Stimulated activated CD4-positive, alpha-beta T cell treated with anti-CD3 and anti-CD28 coated beads, Interleukin-4, amount 100 ng/mL, for 24 hours (primary cell): ENCODE measurements at regions not wholly inside any gene's neighbourhood (a gene's known extent, or its start where the extent isn't known, plus 50 kb on each side); places are given as distances from the start of the nearest gene placed in this dataset.

ENCODE experiments used
- DNase-seq: peaks from one replicate; pipeline ENCODE4 v3.0.0-alpha.2; 2020

DNA sequence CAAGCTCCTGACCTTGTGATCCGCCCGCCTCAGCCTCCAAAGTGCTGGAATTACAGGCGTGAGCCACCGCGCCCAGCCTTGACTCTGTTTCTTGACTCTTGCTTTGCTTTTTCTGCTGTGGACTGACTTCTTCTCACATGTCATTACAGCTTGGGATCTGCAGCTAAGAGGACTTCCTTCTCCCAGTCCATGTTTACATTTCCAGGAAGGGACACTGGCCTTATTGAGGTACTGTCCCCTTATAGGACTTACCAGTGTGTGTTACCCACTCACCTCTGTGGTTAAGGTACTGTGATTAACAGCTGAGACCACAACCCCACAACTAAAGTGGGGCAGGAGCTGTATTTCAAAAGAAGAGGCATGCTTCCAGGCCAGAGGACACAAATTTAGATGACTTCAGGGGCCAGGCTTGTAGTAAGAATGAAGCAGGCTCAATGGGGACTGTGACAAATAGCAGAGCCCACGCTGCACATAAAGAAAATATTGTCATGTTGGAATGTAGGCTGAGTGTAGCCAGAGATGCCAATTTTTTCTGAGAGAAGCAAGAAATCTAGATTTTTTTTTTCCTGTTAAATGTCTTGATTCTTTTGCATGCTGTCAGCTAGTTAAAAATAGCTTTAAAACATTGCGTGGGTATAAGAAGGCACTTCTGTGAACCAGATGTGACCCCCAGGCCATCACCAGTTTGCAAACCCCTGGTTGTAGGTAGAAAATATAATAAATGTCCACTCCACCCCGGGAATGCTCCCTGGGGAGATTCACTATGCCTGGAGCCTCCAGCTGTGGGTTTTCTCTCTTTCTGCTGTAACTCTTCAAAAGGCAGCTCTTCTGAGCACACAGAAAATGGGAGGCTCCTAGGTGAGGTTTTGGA lies 75.0 kb downstream of the PTPDC1 start:
- no peak for DNase-seq

DNA sequence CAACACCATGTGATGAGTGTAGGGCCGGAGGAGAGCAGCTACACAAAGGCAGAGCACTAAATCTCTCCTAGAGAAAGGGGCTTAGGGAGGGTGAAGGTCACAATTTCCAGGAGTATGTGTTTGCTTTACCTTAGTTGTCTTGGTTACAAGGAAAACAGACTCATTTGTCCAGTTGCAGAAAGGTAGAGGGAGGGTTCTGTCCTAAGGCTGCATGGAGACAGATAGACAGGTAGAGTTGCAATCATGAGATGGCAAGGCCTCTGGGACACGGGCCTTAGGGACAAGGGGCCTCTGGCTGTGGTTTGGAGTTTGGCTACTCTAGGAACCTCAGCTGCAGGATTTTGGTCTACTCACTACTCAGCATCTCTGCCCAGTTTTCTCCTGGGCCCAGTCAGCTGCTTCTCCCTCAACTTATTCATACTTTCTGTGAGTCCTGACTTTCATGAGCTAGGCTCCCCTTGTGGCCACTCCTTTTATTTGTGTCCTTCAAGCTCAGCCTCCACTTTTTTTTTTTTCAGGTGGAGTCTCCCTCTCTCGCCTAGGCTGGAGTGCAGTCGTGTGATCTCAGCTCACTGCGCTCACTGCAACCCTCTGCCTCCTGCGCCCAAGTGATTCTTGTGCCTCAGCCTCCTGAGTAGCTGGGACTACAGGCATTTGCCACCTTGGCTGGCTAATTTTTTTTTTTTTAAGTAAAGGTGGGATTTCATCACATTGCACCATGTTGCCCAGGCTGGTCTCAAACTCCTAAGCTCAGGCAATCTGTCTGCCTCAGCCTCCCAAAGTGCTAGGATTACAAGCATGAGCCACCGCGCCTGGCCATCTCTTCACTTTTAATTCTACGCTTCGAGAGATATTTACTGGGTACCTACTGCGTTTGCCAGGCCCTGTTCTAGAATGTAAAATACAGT lies 76.6 kb downstream of the PTPDC1 start:
- no peak for DNase-seq

DNA sequence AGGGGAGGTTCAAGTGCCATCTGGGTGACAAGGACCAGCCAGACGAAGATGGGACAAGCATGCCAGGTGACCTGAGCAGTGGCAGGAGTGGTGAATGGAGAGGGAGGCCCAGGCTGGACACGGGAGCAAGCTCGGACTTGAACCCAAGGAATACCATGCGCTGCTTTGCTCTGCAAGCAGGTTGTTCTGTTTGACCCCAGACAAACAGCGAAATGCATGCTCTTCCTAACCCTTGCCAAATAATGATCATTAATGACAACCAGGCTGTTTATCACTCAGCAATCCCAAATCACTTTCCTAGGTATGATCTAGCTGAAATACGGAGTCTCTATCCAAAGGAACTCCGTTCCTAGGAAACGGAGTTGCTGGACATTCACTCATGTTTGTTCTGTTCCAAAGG lies 77.4 kb downstream of the PTPDC1 start:
- no peak for DNase-seq

DNA sequence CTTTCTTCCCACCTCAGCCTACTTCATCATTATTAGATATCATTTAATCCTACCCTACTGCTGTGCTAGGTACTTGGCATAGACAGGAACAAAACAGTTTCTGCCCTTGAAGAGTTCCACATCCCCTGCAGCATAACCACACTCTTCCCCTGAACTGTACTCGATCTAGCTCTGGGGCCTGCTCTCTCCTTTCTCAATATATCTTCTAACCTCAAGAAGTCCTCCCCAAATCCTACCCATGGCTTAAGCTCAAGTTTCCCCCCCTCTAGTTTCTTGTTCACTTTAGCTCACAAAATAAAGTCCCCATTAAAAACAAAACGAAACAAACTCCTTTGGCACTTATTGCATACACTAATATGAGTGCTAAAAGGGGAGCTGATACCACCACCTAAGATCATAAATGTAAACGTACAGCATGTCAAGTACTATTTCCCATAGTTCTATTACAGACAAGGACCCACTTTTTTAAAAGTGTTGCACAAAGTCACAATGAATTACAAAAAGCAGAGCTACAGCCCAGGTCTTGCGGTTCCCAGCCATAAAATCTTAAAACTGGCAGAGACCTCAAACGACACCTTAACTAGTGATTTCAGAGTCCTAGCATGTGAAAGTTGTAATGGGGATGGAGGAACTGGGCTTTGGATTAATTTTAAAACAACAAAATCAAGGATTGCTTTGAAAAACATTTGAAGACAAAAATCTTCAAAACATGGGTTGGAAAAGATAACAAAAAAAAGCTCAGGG lies 80.7 kb downstream of the PTPDC1 start:
- DNase-seq = no peak

DNA sequence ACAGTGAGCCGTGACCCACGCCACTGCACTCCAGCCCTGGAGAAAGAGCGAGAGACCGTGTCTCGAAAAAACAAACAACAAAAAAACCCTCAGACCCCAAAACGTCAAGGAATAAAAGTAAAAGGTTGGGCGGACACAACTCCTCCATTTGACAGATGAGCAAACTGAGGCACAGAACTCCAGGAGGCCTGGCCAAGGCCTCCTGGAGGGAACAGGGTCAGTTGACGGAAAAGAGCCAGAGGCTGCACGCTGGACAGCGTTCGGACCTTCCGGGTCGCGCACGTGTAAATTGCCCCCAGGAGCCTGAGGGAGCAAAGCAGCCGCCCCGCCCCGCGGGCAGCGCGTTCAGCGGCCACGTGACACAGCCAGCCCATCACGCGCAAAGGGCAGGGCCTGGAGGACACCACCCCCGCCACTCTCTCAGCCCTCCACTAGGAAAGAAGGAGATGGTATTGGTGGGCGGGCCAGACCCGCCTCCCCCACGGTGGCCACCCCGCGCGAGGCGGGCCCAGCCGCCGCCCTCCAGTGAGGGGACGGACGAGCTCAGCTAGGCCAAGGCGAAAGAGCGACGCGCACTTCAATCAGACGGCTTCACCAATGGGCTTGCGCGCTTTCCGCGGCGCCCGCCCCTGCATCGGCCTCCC lies 81.5 kb downstream of the PTPDC1 start:
- peak; percentile 97 for DNase-seq

DNA sequence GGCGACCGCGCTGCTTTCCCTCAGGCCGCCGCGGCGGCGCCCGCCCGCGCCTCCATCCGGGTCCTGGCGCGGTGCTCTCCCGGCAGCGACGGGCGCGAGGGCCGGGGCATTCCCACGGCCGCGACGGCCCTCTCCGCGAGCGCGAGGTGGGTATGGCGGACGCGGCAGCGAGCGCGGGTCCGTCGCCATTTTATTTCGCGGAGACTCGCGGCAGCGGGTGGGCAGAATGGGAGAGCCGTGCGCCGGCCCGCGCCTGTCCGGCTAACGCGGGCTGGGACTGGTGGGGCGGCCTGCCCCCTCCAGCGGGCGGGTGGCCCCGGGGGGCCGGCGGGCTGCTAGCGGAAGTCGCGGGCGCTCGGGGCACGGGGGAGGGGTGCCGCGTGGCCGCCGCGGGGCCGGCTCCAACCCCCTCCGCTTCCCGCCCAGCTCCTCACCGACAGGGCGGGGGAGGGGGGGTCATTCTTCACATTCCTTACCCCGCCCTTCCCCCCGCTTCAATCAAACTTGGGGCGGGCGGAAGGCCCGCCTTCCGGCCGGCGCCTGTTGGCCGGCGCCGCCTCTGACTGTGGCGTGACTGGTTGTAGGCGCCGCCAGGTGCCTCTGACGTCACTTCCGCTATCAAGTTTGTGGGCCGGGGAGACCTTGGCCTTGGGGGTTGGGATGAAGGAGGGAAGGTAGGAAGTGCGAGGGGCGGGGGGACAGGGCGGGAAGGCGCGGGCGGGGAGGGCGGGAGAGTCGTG lies 82.1 kb downstream of the PTPDC1 start:
- DNase-seq = peak; percentile 95

DNA sequence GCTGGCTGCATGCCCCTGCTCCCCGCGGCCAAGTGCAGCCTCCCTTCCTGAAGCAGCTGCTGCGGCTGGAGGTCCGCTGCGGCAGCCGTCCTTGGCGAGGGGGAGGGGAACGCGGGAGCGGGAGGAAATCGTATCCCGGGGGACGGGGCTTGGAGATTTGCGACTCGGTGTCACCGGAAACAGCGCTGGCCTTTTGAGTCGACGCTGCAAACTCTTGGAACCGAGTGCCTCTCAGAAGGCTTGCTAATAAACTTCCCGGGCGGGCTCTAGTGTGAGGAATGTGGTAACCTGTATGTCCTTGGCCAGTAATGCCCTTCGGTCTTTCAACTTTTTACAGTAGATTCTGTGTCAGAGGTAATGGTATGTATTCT lies 82.7 kb downstream of the PTPDC1 start:
- DNase-seq = no peak

DNA sequence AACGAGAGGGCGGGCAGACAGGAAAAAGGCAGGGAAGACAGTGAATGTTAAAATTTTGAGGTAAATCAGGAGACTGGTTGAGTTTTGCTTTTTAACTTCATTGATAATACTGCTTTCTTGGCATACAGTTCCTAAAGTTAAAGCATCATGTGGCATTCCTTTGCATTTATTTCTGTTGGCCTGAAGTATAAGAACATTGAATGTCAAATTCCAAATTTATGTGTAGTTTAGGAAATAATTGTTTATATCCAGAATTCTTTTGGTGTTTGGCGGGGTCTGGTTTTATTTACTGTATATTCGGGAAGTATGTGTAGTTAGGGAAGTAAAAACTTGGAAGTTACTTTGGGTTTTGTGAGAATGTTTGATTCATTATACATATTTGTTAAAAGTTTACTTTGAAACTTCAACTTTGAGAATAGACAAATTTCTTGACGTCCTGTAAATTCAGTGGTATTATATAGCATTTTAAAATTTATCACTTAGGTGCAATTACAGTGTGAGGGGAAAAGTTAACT lies 83.2 kb downstream of the PTPDC1 start:
- DNase-seq = no peak

DNA sequence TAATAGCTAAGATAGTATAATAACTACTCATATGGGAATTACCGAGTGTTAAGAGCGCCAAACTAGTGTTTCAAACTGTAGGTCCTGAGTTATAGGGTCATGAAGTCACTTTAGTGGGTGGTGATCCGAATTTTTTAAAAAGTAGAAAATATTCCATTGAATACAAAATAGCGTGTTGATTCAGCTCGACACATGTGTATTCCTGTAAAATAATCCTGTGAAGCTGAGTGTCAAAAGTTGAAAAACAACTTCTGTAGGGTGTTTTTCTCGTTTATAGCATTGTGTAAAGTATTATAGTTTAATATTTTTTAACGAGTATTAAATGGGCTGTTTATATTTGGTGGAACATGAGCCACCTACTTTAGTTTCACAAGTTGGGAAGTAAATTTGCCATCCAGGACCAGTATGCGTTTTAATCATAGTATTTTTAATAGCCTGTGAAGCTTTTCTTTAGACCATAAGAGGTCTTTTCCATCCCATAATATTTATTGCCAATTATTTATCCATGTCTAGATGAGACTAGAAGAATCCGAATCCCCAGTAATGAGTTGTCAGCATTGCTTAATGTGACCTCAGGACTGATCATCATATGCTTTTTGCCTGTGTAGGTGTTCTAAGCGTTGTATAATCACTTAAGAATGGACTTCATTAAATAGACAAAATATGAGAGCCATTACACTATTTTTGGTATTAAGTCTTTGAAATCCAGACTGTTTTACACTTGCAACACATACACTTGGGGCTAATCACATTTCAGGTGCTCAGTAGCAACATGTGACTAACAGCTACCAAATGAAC lies 84.1 kb downstream of the PTPDC1 start:
- DNase-seq = no peak

DNA sequence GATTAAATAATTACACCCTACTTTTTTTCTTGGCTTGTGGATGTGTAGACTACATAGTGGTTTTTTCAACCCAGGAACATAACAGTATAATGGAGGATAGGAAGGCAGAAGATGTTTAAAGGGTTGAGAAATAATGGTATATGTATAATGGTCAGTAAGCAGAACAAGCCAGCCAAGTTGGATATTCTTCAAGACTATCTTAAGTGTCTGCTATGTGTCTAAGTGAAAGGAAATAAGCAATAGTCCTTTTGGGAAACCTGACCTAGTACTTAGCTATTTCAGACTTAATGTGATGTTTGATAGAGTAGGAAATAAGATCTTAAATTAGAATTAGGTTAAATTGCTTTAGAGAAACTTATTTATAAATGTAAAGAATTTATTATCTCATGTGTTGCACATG lies 85.7 kb downstream of the PTPDC1 start:
- no peak for DNase-seq

DNA sequence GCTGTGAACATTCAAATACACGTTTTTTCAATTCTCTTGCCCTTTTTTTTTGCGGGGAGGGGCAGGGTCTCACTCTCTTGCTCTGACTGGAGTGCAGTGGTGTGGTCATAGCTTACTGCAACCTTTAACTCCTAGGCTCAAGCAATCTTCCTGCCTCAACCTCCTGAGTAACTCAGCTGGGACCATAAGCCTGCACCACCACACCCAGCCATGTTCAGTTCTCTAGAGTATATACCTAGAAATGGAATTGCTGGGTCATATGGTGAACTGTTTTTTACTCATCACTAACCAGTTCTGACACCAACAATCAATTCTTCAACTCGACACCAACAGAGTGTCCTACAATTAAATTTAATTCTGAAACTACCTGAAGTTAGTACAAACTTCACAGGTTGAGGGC lies 85.5 kb upstream of the ZNF169 start:
- DNase-seq = peak; percentile 29

DNA sequence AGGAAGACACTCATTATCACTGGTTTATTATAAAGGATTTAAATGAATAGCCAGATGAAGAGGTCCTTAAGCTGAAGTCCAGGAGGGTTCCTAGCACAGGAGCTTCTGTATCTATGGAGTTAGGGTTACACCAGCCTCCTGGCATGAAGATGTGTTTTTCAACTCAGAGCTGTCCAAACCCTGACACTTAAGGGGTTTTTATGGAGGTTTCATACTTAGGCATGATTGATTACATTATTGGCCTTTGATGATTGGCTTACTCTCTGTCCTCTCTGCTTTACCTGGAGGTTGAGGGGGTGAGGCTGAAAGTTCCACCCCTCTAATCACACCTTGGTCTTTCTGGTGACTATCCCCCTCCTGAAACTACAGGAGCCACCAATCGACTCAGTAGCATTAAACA lies 84.9 kb upstream of the ZNF169 start:
- no peak for DNase-seq

DNA sequence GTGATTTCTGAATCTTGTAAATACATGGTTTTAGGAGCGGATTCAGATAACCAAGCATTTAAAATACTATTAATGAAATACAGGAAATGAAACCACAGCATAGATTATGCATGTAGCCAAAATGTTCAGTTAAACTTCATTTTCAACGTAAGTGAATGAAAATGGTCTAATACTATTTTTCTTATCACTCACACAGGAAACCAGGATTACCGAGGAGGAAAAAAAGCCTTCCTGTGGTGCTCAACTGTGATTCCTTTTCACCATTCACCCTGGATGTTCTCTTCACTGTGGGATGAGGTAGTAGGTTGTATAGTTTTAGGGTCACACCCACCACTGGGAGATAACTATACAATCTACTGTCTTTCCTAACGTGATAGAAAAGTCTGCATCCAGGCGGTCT lies 83.4 kb upstream of the ZNF169 start:
- no peak for DNase-seq

DNA sequence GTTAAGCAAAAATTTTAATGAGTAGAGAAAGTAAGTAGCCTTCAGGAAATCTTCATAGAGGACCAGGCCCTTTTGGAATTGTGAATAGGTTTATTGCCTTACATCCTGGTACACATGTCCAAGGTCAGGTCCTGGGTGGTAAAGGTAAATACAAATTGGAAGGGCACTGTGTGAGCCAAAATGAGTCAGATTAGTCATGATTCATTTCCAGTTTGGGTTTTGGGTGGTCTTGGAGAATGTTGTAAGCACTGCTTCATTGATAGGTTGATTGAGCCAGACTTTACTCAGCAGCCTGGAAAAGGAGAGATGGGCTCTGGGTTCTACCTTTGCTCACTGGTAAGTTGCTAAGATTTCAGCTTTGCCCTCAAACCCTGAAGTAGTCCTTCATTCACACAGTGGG lies 82.5 kb upstream of the ZNF169 start:
- no peak for DNase-seq

DNA sequence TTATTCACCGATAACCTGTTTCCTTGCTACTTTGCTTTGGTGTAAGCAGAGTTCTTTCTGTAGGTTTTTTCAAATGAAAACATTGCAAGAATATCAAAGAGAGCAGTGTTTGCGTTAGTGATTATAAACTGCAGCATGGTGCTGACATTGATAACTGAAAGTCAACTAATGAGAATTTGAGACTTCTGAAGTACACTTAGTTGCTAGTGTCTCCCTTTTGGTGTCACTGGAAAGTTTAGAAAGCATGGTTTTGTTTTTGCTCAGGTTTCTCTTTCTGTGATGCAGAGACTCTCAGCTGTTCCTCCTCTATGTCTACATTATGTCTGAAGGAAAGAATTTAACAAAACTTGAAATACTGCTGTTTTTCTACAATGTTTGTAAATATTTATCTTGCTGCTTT lies 80.2 kb upstream of the ZNF169 start:
- DNase-seq = no peak

DNA sequence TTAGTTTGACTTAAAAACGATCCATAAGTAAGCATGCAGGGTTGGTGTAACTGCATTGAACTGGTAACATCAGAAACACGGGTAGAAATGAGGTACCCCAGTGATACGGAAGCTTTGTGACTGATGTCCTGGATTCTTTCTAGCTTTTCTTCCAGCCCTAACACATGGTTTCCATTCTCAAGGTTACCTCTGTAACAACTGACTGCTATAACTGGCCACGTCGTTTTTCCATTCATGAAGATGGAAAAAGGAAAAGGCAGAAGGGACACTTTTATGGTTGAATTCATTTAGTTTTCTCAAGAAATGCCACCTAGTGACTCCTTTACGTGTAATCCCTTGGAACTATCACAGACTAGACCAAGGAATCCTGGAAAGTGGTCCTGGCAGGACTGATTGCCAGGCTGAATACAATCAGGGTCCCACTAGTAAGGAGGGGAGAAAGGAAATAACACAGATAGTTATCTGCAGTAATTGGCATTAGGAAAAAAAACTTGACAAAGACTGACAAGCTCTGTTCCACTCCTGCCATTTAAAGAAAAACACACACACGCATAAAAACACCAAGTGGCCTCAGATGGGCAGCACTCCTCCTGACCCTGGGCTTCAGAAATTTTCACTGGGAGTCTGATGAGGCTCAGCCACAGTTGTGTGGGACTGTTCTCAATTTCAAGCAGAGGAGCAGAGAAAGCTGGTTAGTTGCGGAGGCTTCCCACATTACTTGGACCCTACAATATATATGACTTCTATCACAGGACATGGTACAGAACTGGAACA lies 77.5 kb upstream of the ZNF169 start:
- DNase-seq = no peak

DNA sequence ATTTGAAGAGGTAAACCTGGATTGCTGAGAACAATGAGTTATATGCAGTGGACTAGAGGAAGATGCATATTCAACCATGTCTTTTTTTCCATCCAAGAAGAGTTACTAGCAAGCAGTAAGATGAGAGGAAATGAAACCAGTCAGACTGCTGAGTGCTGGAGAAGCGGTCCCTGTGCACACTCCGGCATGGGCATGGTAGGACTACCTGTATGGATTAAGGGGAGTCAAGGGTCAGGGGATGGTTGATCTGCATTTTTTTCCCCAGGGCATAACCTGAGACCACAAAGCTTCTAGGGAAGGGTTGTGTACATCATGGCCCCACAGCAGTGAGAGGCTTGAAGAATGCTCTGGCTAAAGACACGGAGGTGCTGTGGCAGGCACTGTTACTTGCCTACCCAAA lies 76.6 kb upstream of the ZNF169 start:
- DNase-seq = no peak

DNA sequence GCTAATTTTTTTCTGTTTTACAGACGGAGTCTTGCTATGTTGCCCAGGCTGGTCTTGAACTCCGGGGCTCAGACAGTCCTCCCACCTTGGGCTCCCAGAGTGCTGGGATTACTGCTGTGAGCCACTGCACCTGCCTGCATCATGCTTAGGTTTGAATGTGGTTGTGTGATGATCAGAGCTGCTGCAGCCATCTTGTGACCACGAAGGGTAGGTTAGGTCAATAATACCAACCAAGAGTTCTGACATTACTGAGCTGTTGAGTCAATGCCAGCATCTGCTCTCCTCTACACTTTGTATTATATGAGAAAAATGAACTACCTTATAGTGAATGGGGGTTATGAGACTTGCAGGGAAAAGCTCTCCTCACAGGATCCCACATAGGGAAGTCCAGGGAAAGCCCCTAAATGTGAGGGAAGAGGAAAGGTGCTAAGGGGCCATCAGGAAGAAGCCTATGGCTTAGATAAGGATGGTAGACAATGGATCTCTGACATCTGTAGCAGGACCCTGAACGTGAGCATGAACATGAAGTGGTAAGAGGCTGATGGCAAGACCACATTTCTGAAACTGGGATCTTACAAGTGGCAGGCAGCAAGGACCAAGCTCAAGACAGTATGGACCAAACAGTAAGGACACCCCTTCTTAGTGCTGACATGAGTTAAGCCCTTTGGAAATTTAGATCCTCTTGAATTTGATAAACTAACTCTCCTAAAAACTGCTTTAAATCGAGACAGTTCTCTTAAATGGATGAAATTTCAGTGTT lies 75.7 kb upstream of the ZNF169 start:
- no peak for DNase-seq

DNA sequence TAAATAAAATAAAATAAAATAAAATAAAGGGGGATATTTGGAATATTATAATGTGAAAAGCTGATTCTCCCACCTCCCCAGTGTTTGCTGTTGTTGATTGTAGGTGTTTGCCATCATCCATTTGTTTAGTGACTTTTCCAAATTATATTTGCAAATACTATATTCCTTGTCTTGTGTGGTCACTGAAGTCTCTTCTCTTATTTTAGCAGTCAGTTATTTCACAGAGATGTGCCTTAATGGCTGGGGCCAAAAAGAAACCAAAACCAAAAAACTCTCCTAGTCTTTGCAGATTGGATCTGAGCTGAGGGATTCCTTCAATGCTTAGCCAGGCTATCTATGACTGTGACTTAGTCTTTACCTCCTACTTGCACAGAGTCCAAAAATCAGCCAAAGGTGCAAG lies 70.9 kb upstream of the ZNF169 start:
- DNase-seq = no peak
